OCI-LY3 (cell line): ENCODE measurements at regions not wholly inside any gene's neighbourhood (a gene's known extent, or its start where the extent isn't known, plus 50 kb on each side); places are given as distances from the start of the nearest gene placed in this dataset.

ENCODE experiments used
- H2AFZ ChIP-seq: fragments of 200-600, 300-600 bp; shearing (Covaris generic); 2 replicates; pipeline ENCODE4 v1.6.0; 2014; ENCODE audit warnings: antibody characterized with exemption, low read depth, low read length
- H3K27ac ChIP-seq: fragments of 200-600, 300-600 bp; sonication (generic); 2 replicates; pipeline ENCODE4 v1.5.1; 2014; ENCODE audit warnings: mild to moderate bottlenecking, low read length, moderate library complexity, mixed read lengths
- H3K27me3 ChIP-seq: fragments of 200-600, 300-600 bp; sonication (generic); 2 replicates; pipeline ENCODE4 v1.6.1; 2014; ENCODE audit warnings: low read depth, low read length, mixed read lengths
- H3K36me3 ChIP-seq: fragments of 200-600, 300-600 bp; sonication (generic); replicated peaks from 2 replicates; pipeline ENCODE3; 2014; ENCODE audit warnings: low read depth, low read length, mixed read lengths
- H3K4me1 ChIP-seq: fragments of 300-600, 200-600 bp; sonication (generic); 2 replicates; pipeline ENCODE4 v1.6.1; 2014; ENCODE audit warnings: low read length, mixed read lengths
- H3K4me2 ChIP-seq: fragments of 200-600, 300-600 bp; sonication (generic); 2 replicates; pipeline ENCODE4 v1.6.1; 2014; ENCODE audit warnings: low read length, mixed read lengths
- H3K4me3 ChIP-seq: fragments of 300-600, 200-600 bp; sonication (generic); 2 replicates; pipeline ENCODE4 v1.5.1; 2014; ENCODE audit warnings: antibody characterized with exemption, mild to moderate bottlenecking, low read length, moderate library complexity
- H3K79me2 ChIP-seq: fragments of 300-600, 200-600 bp; shearing (Covaris generic); 2 replicates; pipeline ENCODE4 v1.6.1; 2014; ENCODE audit warnings: mild to moderate bottlenecking, low read length, mixed read lengths
- H3K9ac ChIP-seq: fragments of 300-600, 200-600 bp; shearing (Covaris generic); 2 replicates; pipeline ENCODE4 v1.6.0; 2014; ENCODE audit warnings: mild to moderate bottlenecking, low read length, moderate library complexity
- H3K9me3 ChIP-seq: fragments of 200-600, 300-600 bp; shearing (Covaris generic); 2 replicates; pipeline ENCODE4 v1.6.1; 2014; ENCODE audit warnings: low read length, mixed read lengths; ENCODE audit not compliant: insufficient read depth
- H4K20me1 ChIP-seq: fragments of 200-600, 300-600 bp; sonication (generic); 2 replicates; pipeline ENCODE4 v1.6.1; 2016; ENCODE audit warnings: low read length, mixed read lengths; ENCODE audit not compliant: insufficient read depth
- EZH2phosphoT487 ChIP-seq: fragments of 200-600 bp; shearing (Covaris generic); IDR thresholded peaks from 2 replicates; pipeline ENCODE4 v1.6.1; 2018; ENCODE audit warnings: antibody characterized with exemption, mixed run types, low read depth
- TF ChIP-seq, protein P1 (sequence below): fragments of 200-600, 300-600 bp; sonication (generic); IDR thresholded peaks from 2 replicates; pipeline ENCODE4 v1.5.1; 2014; ENCODE audit warnings: antibody characterized with exemption, low read length, low read depth

DNA sequence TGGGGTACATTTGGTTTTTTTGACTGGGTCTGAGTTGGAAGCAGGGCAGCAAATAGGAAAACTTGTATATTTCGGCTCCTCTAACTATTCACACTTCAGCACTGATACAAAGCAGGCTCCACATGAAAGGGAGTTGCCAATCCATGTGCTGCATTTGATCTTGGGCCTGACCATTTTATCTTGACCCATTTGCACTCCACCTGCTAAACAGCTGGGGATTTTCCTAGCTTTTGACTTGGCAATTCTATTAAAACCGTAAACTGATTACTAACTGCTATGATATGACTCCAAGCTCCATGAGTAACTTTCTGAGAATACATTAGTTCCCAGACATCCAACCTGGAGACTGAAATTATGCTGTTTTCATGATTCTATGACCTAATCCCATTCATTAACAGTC, 797.1 kb downstream of the BCL11B start:
- H3K4me3 ChIP-seq: no peak overlapping the region
- no peaks in the 10 kb centered on the region for H3K79me2 ChIP-seq
- H3K9ac ChIP-seq: no peak overlapping the region
- no peak for TF ChIP-seq EZH2phosphoT487
- TF ChIP-seq, protein P1, sequence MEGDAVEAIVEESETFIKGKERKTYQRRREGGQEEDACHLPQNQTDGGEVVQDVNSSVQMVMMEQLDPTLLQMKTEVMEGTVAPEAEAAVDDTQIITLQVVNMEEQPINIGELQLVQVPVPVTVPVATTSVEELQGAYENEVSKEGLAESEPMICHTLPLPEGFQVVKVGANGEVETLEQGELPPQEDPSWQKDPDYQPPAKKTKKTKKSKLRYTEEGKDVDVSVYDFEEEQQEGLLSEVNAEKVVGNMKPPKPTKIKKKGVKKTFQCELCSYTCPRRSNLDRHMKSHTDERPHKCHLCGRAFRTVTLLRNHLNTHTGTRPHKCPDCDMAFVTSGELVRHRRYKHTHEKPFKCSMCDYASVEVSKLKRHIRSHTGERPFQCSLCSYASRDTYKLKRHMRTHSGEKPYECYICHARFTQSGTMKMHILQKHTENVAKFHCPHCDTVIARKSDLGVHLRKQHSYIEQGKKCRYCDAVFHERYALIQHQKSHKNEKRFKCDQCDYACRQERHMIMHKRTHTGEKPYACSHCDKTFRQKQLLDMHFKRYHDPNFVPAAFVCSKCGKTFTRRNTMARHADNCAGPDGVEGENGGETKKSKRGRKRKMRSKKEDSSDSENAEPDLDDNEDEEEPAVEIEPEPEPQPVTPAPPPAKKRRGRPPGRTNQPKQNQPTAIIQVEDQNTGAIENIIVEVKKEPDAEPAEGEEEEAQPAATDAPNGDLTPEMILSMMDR: no peak
- H2AFZ ChIP-seq: no peak overlapping the region
- no peaks in the 10 kb centered on the region for H3K27me3 ChIP-seq
- H4K20me1 ChIP-seq: no peaks in the 10 kb centered on the region
- H3K4me1 ChIP-seq: 0 out of 2 replicates have a peak, but pooled peaks cover 5% of the 10 kb centered on the region
- no peaks in the 10 kb centered on the region for H3K36me3 ChIP-seq
- H3K27ac ChIP-seq: no peak overlapping the region
- H3K9me3 ChIP-seq: no peaks in the 10 kb centered on the region
- H3K4me2 ChIP-seq: no peak overlapping the region

- no peak overlapping the region for H3K27ac ChIP-seq
- no peak for TF ChIP-seq EZH2phosphoT487
- TF ChIP-seq, protein P1: no peak
These were observed 794.1 kb downstream of the BCL11B start for GRCh38 chr14:98477935-98478334.

GRCh38 chr14:98489115-98489514, 782.9 kb downstream of the BCL11B start:
- H3K27me3 ChIP-seq: no peaks in the 10 kb centered on the region
- no peak overlapping the region for H3K4me2 ChIP-seq
- no peak overlapping the region for H2AFZ ChIP-seq
- H3K4me3 ChIP-seq: no peak overlapping the region
- no peaks in the 10 kb centered on the region for H3K4me1 ChIP-seq
- H3K79me2 ChIP-seq: no peaks in the 10 kb centered on the region
- H3K9ac ChIP-seq: no peak overlapping the region
- no peak overlapping the region for H3K27ac ChIP-seq
- TF ChIP-seq EZH2phosphoT487: no peak
- TF ChIP-seq, protein P1: no peak
- H3K9me3 ChIP-seq: no peaks in the 10 kb centered on the region
- H3K36me3 ChIP-seq: no peaks in the 10 kb centered on the region
- H4K20me1 ChIP-seq: no peaks in the 10 kb centered on the region

More at GRCh38 chr14:98477935-98478334, 794.1 kb downstream of the BCL11B start:
- Histone ChIP-seq H4K20me1 (no peaks in the 10 kb centered on the region), H2AFZ (no peak overlapping the region), H3K4me1 (0 out of 2 replicates have a peak, but pooled peaks cover under 1% of the 10 kb centered on the region), H3K36me3 (no peaks in the 10 kb centered on the region), H3K9ac (no peak overlapping the region), H3K4me3 (no peak overlapping the region), H3K27me3 (no peaks in the 10 kb centered on the region), H3K79me2 (no peaks in the 10 kb centered on the region), H3K4me2 (no peak overlapping the region), H3K9me3 (no peaks in the 10 kb centered on the region)

DNA sequence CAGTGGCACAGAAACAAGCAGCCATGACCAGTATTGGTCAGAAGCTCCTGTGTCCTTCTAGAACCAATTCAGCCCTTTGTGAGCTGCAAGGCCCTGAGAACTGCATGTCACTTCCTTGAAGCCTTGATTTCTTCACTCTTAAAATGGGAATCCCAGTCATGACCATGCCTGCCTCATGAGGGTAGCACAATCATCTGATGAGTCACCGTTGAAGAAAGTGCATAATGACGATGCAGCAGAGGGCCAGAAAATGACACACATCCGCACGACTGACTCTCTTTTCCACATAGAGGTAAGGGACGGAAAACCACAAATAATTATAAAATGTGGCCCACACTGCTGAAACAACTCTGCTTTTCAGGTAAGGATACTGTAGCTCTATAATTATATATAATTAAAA, 777.4 kb downstream of the BCL11B start:
- no peaks in the 10 kb centered on the region for H3K79me2 ChIP-seq
- no peaks in the 10 kb centered on the region for H4K20me1 ChIP-seq
- H3K36me3 ChIP-seq: no peaks in the 10 kb centered on the region
- no peak overlapping the region for H3K9ac ChIP-seq
- no peak overlapping the region for H3K4me2 ChIP-seq
- H3K4me1 ChIP-seq: no peaks in the 10 kb centered on the region
- H3K27ac ChIP-seq: no peak overlapping the region
- TF ChIP-seq, protein P1: no peak
- no peak for TF ChIP-seq EZH2phosphoT487
- no peak overlapping the region for H2AFZ ChIP-seq
- no peaks in the 10 kb centered on the region for H3K27me3 ChIP-seq
- no peaks in the 10 kb centered on the region for H3K9me3 ChIP-seq
- H3K4me3 ChIP-seq: no peak overlapping the region
